SK-N-SH (cell line): ENCODE measurements at regions not wholly inside any gene's neighbourhood (a gene's known extent, or its start where the extent isn't known, plus 50 kb on each side); places are given as distances from the start of the nearest gene placed in this dataset.

Experiments
- CTCF ChIA-PET: fragments of 300-600, 350-600 bp; formaldehyde crosslinking; extraction: SDS; loops from one replicate; lab custom pipeline; 2021; lab: Yijun Ruan, JAX
- POLR2A ChIA-PET: fragments of 350-600 bp; sonication (Branson Sonifier 250); formaldehyde crosslinking; extraction: SDS; loops from one replicate; lab custom pipeline; 2020; ENCODE audit warnings: antibody characterized with exemption, inconsistent platforms; lab: Yijun Ruan, JAX
- DNase-seq: peaks from one replicate; pipeline ENCODE4 v3.0.0; 2012
- H2AFZ ChIP-seq: fragments of 200-600 bp; sonication (generic); 2 replicates; pipeline ENCODE4 v1.8.1; 2016; ENCODE audit warnings: antibody characterized with exemption, mild to moderate bottlenecking, low read depth
- H3F3A ChIP-seq: fragments of 200-600 bp; sonication (generic); replicated peaks from 2 replicates; pipeline ENCODE3; 2016; ENCODE audit warnings: antibody characterized with exemption, mild to moderate bottlenecking; ENCODE audit not compliant: insufficient read depth
- H3K27ac ChIP-seq, 2 experiments: fragments of 200-500 bp in 1 of 2; fragments of 200-600 bp in 1 of 2; sonication (Bioruptor generic) in 1 of 2; sonication (generic), shearing (Covaris generic) in 1 of 2; 2 replicates each; pipeline versions ENCODE4 v1.5.1 to v1.6.1; 2014 to 2016; ENCODE audit warnings: low read depth in 2 of 2, inconsistent platforms in 1 of 2, low read length in 1 of 2, mild to moderate bottlenecking in 1 of 2, mixed read lengths in 1 of 2
- H3K27me3 ChIP-seq: fragments of 200-600 bp; sonication (generic), shearing (Covaris generic); 2 replicates; pipeline ENCODE4 v1.6.1; 2016; ENCODE audit warnings: mixed run types; ENCODE audit not compliant: insufficient read depth
- H3K36me3 ChIP-seq, 2 experiments: fragments of 200-500 bp in 1 of 2; fragments of 200-600 bp in 1 of 2; sonication (Bioruptor generic) in 1 of 2; sonication (generic) in 1 of 2; replicated peaks in 1 of 2; 2 replicates each; pipeline versions ENCODE3 to v1.5.1; 2014 to 2016; ENCODE audit warnings: low read length in 1 of 2, mild to moderate bottlenecking in 1 of 2; ENCODE audit not compliant: insufficient read depth in 2 of 2, control insufficient read depth in 1 of 2
- H3K4me1 ChIP-seq, 2 experiments: fragments of 200-500 bp in 1 of 2; fragments of 200-600 bp in 1 of 2; sonication (Bioruptor generic) in 1 of 2; sonication (generic), shearing (Covaris generic) in 1 of 2; 2 replicates each; pipeline versions ENCODE4 v1.5.1 to v1.6.1; 2014 to 2016; ENCODE audit warnings: low read depth in 1 of 2, low read length in 1 of 2, mixed run types in 1 of 2; ENCODE audit not compliant: insufficient read depth in 2 of 2, control insufficient read depth in 1 of 2
- H3K4me2 ChIP-seq: fragments of 200-600 bp; sonication (generic), shearing (Covaris generic); 2 replicates; pipeline ENCODE4 v1.6.1; 2017; ENCODE audit warnings: mixed run types
- H3K4me3 ChIP-seq, 2 experiments: fragments of 200-500 bp in 1 of 2; fragments of 200-600 bp in 1 of 2; sonication (Bioruptor generic) in 1 of 2; sonication (generic), shearing (Covaris generic) in 1 of 2; 2 replicates each; pipeline versions ENCODE4 v1.5.1 to v1.8.1; 2014 to 2016; ENCODE audit warnings: low read depth in 2 of 2, inconsistent platforms in 1 of 2, low read length in 1 of 2, mild to moderate bottlenecking in 1 of 2, mixed read lengths in 1 of 2, moderate library complexity in 1 of 2
- H3K79me2 ChIP-seq: fragments of 200-600 bp; sonication (generic); 2 replicates; pipeline ENCODE4 v1.8.1; 2017; ENCODE audit warnings: mild to moderate bottlenecking; ENCODE audit not compliant: insufficient read depth
- H3K9ac ChIP-seq: fragments of 200-600 bp; sonication (generic); 2 replicates; pipeline ENCODE4 v1.6.1; 2017; ENCODE audit warnings: mixed run types
- H3K9me2 ChIP-seq: fragments of 200-600 bp; sonication (generic); 2 replicates; pipeline ENCODE4 v1.6.1; 2017; ENCODE audit warnings: mixed run types
- H3K9me3 ChIP-seq: fragments of 200-600 bp; sonication (generic); 2 replicates; pipeline ENCODE4 v1.6.1; 2017; ENCODE audit warnings: mixed run types, mild to moderate bottlenecking, moderate library complexity
- H4K20me1 ChIP-seq: fragments of 200-600 bp; sonication (generic); 2 replicates; pipeline ENCODE4 v1.6.1; 2017; ENCODE audit warnings: mild to moderate bottlenecking, mixed run types; ENCODE audit not compliant: insufficient read depth
- CTCF ChIP-seq: fragments of 200-600 bp; sonication (generic); IDR thresholded peaks from 2 replicates; pipeline ENCODE4 v1.6.1; 2017; ENCODE audit warnings: antibody characterized with exemption, mild to moderate bottlenecking, moderate library complexity
- EP300 ChIP-seq, 2 experiments: IDR thresholded peaks; 2 replicates each; pipeline versions ENCODE4 v1.4.0 to v1.6.1; 2012; ENCODE audit warnings: borderline replicate concordance in 1 of 2, low read depth in 1 of 2, low read length in 1 of 2
- IRF3 ChIP-seq: fragments of 150-350 bp; IDR thresholded peaks from 2 replicates; pipeline ENCODE4 v1.6.1; 2016; ENCODE audit warnings: mild to moderate bottlenecking, low read depth, low read length
- MXI1 ChIP-seq: IDR thresholded peaks from 2 replicates; pipeline ENCODE4 v1.6.1; 2012; ENCODE audit warnings: mild to moderate bottlenecking, low read depth, low read length, improper control_type of control experiment
- NFIC ChIP-seq: IDR thresholded peaks from 2 replicates; pipeline ENCODE4 v1.4.0; 2012; ENCODE audit warnings: borderline replicate concordance
- POLR2AphosphoS5 ChIP-seq: IDR thresholded peaks from 2 replicates; pipeline ENCODE4 v1.6.1; 2012; ENCODE audit warnings: low read depth, low read length
- RCOR1 ChIP-seq: fragments of 150-350 bp; IDR thresholded peaks from 2 replicates; pipeline ENCODE4 v1.6.1; 2017; ENCODE audit warnings: antibody characterized with exemption, low read length
- RXRA ChIP-seq: IDR thresholded peaks from 2 replicates; pipeline ENCODE4 v1.4.0; 2012; ENCODE audit warnings: low read depth, mild to moderate bottlenecking, borderline replicate concordance
- SMC3 ChIP-seq: IDR thresholded peaks from 2 replicates; pipeline ENCODE4 v1.6.1; 2012; ENCODE audit warnings: low read depth, low read length, improper control_type of control experiment
- TAF1 ChIP-seq: IDR thresholded peaks from 2 replicates; pipeline ENCODE4 v1.6.1; 2012; ENCODE audit warnings: low read depth, mild to moderate bottlenecking, low read length, moderate library complexity, borderline replicate concordance
- TCF12 ChIP-seq: IDR thresholded peaks from 2 replicates; pipeline ENCODE4 v1.4.0; 2012
- TEAD4 ChIP-seq: IDR thresholded peaks from 2 replicates; pipeline ENCODE4 v1.4.0; 2012; ENCODE audit warnings: mild to moderate bottlenecking, borderline replicate concordance; ENCODE audit not compliant: insufficient read depth
- USF1 ChIP-seq: IDR thresholded peaks from 2 replicates; pipeline ENCODE4 v1.4.0; 2012; ENCODE audit warnings: low read depth, borderline replicate concordance
- WGBS: methylation state at CpG from one replicate; pipeline ENCODE4 v1.1.6; 2017; ENCODE audit warnings: low lambda C conversion rate; 5-methylcytosine and 5-hydroxymethylcytosine counted together

GRCh38 chr12:27151479-27151878, 69.1 kb upstream of the C12orf71 start (continued):
- TF ChIP-seq TCF12, result no peak

GRCh38 chr12:27158297-27158696, 75.9 kb upstream of the C12orf71 start:
- CTCF ChIA-PET, result interaction anchor here (1.6 kb wide), 1 partner anchor 16 kb away, joined by 5 read pairs; no protein-coding TSS in a partner anchor
- Histone ChIP-seq H2AFZ (no peak overlapping the region), H3K79me2 (no peaks in the 10 kb centered on the region), H3K4me2 (no peak overlapping the region), H3K4me1 (0 out of 4 replicates have a peak, but pooled peaks cover 0 to 2% of the 10 kb centered on the region in 2 experiments), H3K27ac (no peak overlapping the region), H3K9ac (no peak overlapping the region), H3K27me3 (no peaks in the 10 kb centered on the region), H3K36me3 (no peaks in the 10 kb centered on the region), H4K20me1 (no peaks in the 10 kb centered on the region), H3K4me3 (no peak overlapping the region), H3K9me3 (no peaks in the 10 kb centered on the region), H3K9me2 (no peaks in the 10 kb centered on the region), H3F3A (no peaks in the 10 kb centered on the region)
- POLR2A ChIA-PET, result no interaction called here
- WGBS, result 89% methylated on average over 6 of the region's 6 CpGs
- DNase-seq, result no peak
- no peak for TF ChIP-seq CTCF
- TF ChIP-seq TEAD4, result no peak
- TF ChIP-seq NFIC, result no peak
- no peak for TF ChIP-seq IRF3
- TF ChIP-seq MXI1, result no peak
- TF ChIP-seq POLR2AphosphoS5, result no peak
- TF ChIP-seq RXRA, result no peak
- TF ChIP-seq TAF1, result no peak
- TF ChIP-seq EP300 (IDR thresholded peaks at IDR 0.05; ENCODE audit: borderline replicate concordance in 1 of 2, low read depth in 1 of 2, low read length in 1 of 2), result no peak
- TF ChIP-seq RCOR1, result no peak
- no peak for TF ChIP-seq SMC3
- TF ChIP-seq USF1, result no peak
